ENCODE measurements at regions not wholly inside any gene's neighbourhood (a gene's known extent, or its start where the extent isn't known, plus 50 kb on each side); places are given as distances from the start of the nearest gene placed in this dataset.

DNA sequence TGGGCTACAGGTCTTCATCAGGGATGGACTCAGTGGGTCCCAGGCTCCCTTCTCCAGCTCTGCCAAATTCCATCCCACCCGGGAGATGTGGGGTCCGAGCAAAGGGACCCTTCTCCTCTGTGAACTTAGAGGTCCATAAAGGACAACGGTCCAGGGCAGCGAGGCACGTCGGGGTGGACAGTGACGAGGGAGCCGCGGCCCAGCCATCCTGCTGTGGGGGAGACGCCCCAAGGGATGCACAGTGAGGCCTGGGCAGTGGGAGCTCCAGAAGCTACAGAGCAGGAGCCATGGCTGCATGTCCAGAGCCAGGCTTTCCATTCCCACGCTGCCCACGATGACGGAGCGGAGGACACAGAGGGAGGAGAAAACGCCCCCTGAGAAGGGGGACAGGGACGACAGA is 107.5 kb upstream of the PPP1R26 start:
- Histone ChIP-seq H2BK20ac (ENCODE audit: low read depth, low read length) (no peak overlapping the region), H4K5ac (ENCODE audit: low read depth, low read length) (no peak overlapping the region), H4K91ac (ENCODE audit: insufficient read depth, low read depth, low read length) (no peak overlapping the region), H2BK5ac (ENCODE audit: low read depth, low read length, poor library complexity, severe bottlenecking) (no peak overlapping the region), H2BK120ac (ENCODE audit: low read depth, low read length) (no peak overlapping the region), H3K9ac (ENCODE audit: low read depth, low read length) (no peak overlapping the region), H2AK5ac (ENCODE audit: low read depth, low read length) (no peak overlapping the region), H3K18ac (ENCODE audit: low read depth, low read length) (no peak overlapping the region), H3K9me3 (ENCODE audit: control insufficient read depth, insufficient read depth, low read length) (no peaks in the 10 kb centered on the region; the same call in 1 of the 2 replicates), H4K20me1 (ENCODE audit: insufficient read depth, low read length) (no peaks in the 10 kb centered on the region), H3K4ac (ENCODE audit: low read depth, low read length) (no peak overlapping the region), H3K79me1 (ENCODE audit: low read depth in 1 of 2, low read length in 2 of 2) (no peaks in the 10 kb centered on the region), H2AK9ac (replicated peaks; ENCODE audit: low read depth, low read length, poor library complexity) (no peak overlapping the region), H3K56ac (ENCODE audit: extremely low read depth, insufficient read depth, low read length) (no peak overlapping the region), H3K27ac (ENCODE audit: insufficient read depth, low read length) (no peak overlapping the region), H2BK15ac (ENCODE audit: low read depth, low read length) (no peak overlapping the region), H3K27me3 (ENCODE audit: control insufficient read depth, insufficient read depth, low read length) (no peaks in the 10 kb centered on the region; the same call in 1 of the 2 replicates), H3K14ac (replicated peaks; ENCODE audit: low read depth, low read length) (no peak overlapping the region), H3K4me3 (ENCODE audit: insufficient read depth, low read depth, low read length) (no peak overlapping the region), H3K4me2 (ENCODE audit: low read depth, low read length) (no peak overlapping the region), H3K23ac (ENCODE audit: low read depth, low read length) (no peak overlapping the region), H3K36me3 (ENCODE audit: control insufficient read depth, insufficient read depth, low read length) (no peaks in the 10 kb centered on the region), H3K4me1 (ENCODE audit: control insufficient read depth, insufficient read depth, low read length) (no peaks in the 10 kb centered on the region), H2AFZ (replicated peaks; ENCODE audit: low read length, poor library complexity) (no peak overlapping the region), H3K9me1 (ENCODE audit: insufficient read depth, low read length) (no peaks in the 10 kb centered on the region), H4K8ac (ENCODE audit: low read depth in 2 of 2, low read length in 2 of 2) (no peak overlapping the region)
- no TSS peak for BruUV-seq (replicated peaks)
- POLR2A ChIA-PET (ENCODE audit: unreplicated experiment), result no interaction called here
- DNase-seq (no peak), ATAC-seq (ENCODE audit: low read depth) (no peak)
- dilution Hi-C loops (cut with HindIII; ENCODE audit: low sequenced_read_pairs, unreplicated experiment), result no loop called here
- CTCF ChIA-PET, result no interaction called here
- in situ Hi-C loops (cut with MboI; ENCODE audit: low sequenced_read_pairs), result no loop called here
- 84% methylated on average over 8 of the region's 16 CpGs; no CpG with 5 or more reads in 1 of the 2 experiments for WGBS, 2 experiments (ENCODE audit: extremely low coverage in 2 of 2, insufficient read length in 1 of 2)
- intact Hi-C loops (cut with micrococcal nuclease), result no loop called here
- TF ChIP-seq SMC3 (IDR thresholded peaks at IDR 0.05; ENCODE audit: low read depth, low read length), result no peak
- TF ChIP-seq MAZ (IDR thresholded peaks at IDR 0.05; ENCODE audit: borderline replicate concordance, low read depth, low read length), result no peak
- TF ChIP-seq CEBPB (IDR thresholded peaks at IDR 0.05; ENCODE audit: low read depth, low read length), result no peak
- no peak for TF ChIP-seq RCOR1 (IDR thresholded peaks at IDR 0.05; ENCODE audit: insufficient replicate concordance, low read length)
- TF ChIP-seq CHD1 (IDR thresholded peaks at IDR 0.05; ENCODE audit: low read depth, low read length), result no peak
- TF ChIP-seq, protein P1, sequence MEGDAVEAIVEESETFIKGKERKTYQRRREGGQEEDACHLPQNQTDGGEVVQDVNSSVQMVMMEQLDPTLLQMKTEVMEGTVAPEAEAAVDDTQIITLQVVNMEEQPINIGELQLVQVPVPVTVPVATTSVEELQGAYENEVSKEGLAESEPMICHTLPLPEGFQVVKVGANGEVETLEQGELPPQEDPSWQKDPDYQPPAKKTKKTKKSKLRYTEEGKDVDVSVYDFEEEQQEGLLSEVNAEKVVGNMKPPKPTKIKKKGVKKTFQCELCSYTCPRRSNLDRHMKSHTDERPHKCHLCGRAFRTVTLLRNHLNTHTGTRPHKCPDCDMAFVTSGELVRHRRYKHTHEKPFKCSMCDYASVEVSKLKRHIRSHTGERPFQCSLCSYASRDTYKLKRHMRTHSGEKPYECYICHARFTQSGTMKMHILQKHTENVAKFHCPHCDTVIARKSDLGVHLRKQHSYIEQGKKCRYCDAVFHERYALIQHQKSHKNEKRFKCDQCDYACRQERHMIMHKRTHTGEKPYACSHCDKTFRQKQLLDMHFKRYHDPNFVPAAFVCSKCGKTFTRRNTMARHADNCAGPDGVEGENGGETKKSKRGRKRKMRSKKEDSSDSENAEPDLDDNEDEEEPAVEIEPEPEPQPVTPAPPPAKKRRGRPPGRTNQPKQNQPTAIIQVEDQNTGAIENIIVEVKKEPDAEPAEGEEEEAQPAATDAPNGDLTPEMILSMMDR (conservative IDR thresholded peaks at IDR 0.05; ENCODE audit: low read depth, low read length), result no peak
- TF ChIP-seq MAFK (IDR thresholded peaks at IDR 0.05; ENCODE audit: low read depth, low read length), result no peak
- TF ChIP-seq POLR2A (IDR thresholded peaks at IDR 0.05; ENCODE audit: low read depth, low read length), result no peak
- TF ChIP-seq, protein P2, sequence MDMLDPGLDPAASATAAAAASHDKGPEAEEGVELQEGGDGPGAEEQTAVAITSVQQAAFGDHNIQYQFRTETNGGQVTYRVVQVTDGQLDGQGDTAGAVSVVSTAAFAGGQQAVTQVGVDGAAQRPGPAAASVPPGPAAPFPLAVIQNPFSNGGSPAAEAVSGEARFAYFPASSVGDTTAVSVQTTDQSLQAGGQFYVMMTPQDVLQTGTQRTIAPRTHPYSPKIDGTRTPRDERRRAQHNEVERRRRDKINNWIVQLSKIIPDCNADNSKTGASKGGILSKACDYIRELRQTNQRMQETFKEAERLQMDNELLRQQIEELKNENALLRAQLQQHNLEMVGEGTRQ (IDR thresholded peaks at IDR 0.05; ENCODE audit: low read depth, low read length), result no peak
- TF ChIP-seq BHLHE40 (IDR thresholded peaks at IDR 0.05; ENCODE audit: low read depth, low read length), result no peak
- no peak for TF ChIP-seq FOS (IDR thresholded peaks at IDR 0.05; ENCODE audit: low read depth, low read length)
- no peak for TF ChIP-seq MXI1 (IDR thresholded peaks at IDR 0.05; ENCODE audit: borderline replicate concordance, low read depth, low read length)
- TF ChIP-seq NFE2L2 (IDR thresholded peaks at IDR 0.05; ENCODE audit: low read depth, low read length), result no peak
- TF ChIP-seq RAD21 (IDR thresholded peaks at IDR 0.05; ENCODE audit: low read length), result no peak
- TF ChIP-seq, protein P3, sequence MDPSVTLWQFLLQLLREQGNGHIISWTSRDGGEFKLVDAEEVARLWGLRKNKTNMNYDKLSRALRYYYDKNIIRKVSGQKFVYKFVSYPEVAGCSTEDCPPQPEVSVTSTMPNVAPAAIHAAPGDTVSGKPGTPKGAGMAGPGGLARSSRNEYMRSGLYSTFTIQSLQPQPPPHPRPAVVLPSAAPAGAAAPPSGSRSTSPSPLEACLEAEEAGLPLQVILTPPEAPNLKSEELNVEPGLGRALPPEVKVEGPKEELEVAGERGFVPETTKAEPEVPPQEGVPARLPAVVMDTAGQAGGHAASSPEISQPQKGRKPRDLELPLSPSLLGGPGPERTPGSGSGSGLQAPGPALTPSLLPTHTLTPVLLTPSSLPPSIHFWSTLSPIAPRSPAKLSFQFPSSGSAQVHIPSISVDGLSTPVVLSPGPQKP (IDR thresholded peaks at IDR 0.05; ENCODE audit: borderline replicate concordance, low read depth, low read length), result no peak
- no peak for TF ChIP-seq RFX5 (IDR thresholded peaks at IDR 0.05; ENCODE audit: low read depth, low read length)

Data from IMR-90 (cell line).